NT2/D1 (cell line): ENCODE measurements at regions not wholly inside any gene's neighbourhood (a gene's known extent, or its start where the extent isn't known, plus 50 kb on each side); places are given as distances from the start of the nearest gene placed in this dataset.

Source experiments
- SUZ12 ChIP-seq: IDR thresholded peaks from 2 replicates; pipeline ENCODE4 v1.6.1; 2011; ENCODE audit not compliant: insufficient read length, insufficient read depth; ENCODE audit errors: extremely low read depth
- ZNF274 ChIP-seq: IDR thresholded peaks from 2 replicates; pipeline ENCODE4 v1.6.1; 2011; ENCODE audit warnings: mild to moderate bottlenecking, low read depth, low read length

- TF ChIP-seq ZNF274, result no peak
- TF ChIP-seq SUZ12, result no peak
Observed at GRCh38 chr15:94177112-94177511, 54.2 kb upstream of the MCTP2 start.
